Fibroblast of mammary gland (primary cell): ENCODE measurements at regions not wholly inside any gene's neighbourhood (a gene's known extent, or its start where the extent isn't known, plus 50 kb on each side); places are given as distances from the start of the nearest gene placed in this dataset.
"Not testable (repeated sequence)": the region's sequence is repeated elsewhere in the genome, so short reads cannot be mapped to it uniquely, and the experiment has no call there.

Experiments
- DNase-seq: peaks from one replicate; pipeline ENCODE4 v3.0.0-alpha.2; 2010; ENCODE audit warnings: low read depth
- H3K4me3 ChIP-seq: 2 replicates; pipeline ENCODE4 v1.5.1; 2011; ENCODE audit warnings: low read depth, mild to moderate bottlenecking, low read length, moderate library complexity; ENCODE audit not compliant: control insufficient read depth
- TF ChIP-seq, protein P1 (sequence below): conservative IDR thresholded peaks from 2 replicates; pipeline ENCODE4 v1.5.1; 2011; ENCODE audit warnings: low read depth, low read length, inconsistent platforms; ENCODE audit not compliant: control insufficient read depth, insufficient read depth

- TF ChIP-seq, protein P1, sequence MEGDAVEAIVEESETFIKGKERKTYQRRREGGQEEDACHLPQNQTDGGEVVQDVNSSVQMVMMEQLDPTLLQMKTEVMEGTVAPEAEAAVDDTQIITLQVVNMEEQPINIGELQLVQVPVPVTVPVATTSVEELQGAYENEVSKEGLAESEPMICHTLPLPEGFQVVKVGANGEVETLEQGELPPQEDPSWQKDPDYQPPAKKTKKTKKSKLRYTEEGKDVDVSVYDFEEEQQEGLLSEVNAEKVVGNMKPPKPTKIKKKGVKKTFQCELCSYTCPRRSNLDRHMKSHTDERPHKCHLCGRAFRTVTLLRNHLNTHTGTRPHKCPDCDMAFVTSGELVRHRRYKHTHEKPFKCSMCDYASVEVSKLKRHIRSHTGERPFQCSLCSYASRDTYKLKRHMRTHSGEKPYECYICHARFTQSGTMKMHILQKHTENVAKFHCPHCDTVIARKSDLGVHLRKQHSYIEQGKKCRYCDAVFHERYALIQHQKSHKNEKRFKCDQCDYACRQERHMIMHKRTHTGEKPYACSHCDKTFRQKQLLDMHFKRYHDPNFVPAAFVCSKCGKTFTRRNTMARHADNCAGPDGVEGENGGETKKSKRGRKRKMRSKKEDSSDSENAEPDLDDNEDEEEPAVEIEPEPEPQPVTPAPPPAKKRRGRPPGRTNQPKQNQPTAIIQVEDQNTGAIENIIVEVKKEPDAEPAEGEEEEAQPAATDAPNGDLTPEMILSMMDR: no peak
- H3K4me3 ChIP-seq: no peak overlapping the region
- DNase-seq: no peak
Measured at GRCh38 chr2:39881948-39882347, 102.9 kb upstream of the THUMPD2 start.

DNA sequence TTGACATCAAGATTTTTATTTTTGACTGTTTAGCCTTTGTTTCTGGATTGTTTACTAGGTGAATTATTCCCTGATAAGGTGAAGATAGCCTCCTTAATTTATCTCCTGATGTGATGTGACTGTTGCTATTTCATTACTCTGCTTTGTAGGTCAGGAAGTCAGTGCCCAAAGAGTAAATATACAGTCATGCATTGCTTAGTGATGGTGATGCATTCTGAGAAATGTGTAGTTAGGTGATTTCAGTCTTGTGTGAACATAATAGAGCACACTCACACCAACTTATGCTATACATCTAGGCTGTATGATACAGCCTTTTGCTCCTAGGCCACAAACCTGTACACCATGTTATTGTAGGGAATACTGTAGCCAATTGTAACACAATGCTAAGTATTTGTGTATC is 102.4 kb upstream of the THUMPD2 start:
- no peak overlapping the region for H3K4me3 ChIP-seq
- TF ChIP-seq, protein P1: no peak
- DNase-seq: peak; percentile 21

GRCh38 chr2:39879001-39879400 is 99.9 kb upstream of the THUMPD2 start:
- DNase-seq, H3K4me3 ChIP-seq: not testable (repeated sequence)

GRCh38 chr2:39875914-39876267 is 96.8 kb upstream of the THUMPD2 start:
- DNase-seq: no peak
- TF ChIP-seq, protein P1: no peak
- no peak overlapping the region for H3K4me3 ChIP-seq

GRCh38 chr2:39875182-39875913 is 96.3 kb upstream of the THUMPD2 start:
- TF ChIP-seq, protein P1: no peak
- H3K4me3 ChIP-seq: no peak overlapping the region
- peak; percentile 96 for DNase-seq

DNA sequence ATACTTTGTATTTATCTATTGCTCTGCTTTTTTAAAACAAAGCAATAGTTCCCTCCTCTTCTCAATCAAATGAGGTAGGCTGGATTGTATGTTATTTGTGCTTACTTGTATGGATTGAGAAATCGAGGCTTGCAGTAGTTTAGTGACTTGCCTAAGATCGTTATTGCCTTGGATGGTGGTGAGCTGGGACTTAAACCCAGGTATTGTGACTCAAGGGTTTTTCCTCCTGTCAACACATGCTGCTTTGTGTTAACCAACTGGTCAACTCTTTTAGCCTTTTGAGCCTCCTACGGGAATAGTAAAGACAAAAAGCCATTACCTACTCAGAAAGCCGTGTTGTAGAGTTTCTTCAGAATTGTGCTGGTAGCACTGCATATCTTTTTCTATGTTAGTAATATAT is 95.2 kb upstream of the THUMPD2 start:
- no peak for DNase-seq
- TF ChIP-seq, protein P1: no peak
- no peak overlapping the region for H3K4me3 ChIP-seq

DNA sequence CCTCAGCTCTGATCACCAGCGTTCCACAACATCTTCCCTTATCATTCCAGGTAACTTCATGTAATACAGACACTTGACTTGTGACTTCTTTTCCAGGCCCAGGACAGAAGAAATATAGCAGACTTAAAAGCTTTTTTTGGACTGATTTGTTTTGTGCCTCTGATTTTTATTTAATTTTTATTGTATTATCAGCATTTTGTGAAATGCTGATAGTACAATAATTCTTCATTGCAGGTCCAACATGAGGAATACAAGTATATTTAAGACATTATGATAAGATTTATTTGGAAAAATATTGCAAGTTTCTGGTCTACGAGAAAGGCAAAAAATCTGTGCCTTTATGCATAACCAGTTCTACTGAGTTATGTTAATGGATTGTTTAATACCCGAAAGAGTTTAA is 94.5 kb upstream of the THUMPD2 start:
- DNase-seq: no peak
- TF ChIP-seq, protein P1: no peak

More for the DNA sequence above, 94.5 kb upstream of the THUMPD2 start:
- no peak overlapping the region for H3K4me3 ChIP-seq
